Fibroblast of lung (primary cell): ENCODE measurements at regions not wholly inside any gene's neighbourhood (a gene's known extent, or its start where the extent isn't known, plus 50 kb on each side); places are given as distances from the start of the nearest gene placed in this dataset.

ENCODE experiments used
- DNase-seq, 2 donors: peaks; one replicate each; pipeline versions ENCODE4 v3.0.0 to v3.0.0-alpha.2; 2010; ENCODE audit warnings: low read depth in 2 of 2
- H2AFZ ChIP-seq: 2 replicates; pipeline ENCODE4 v1.5.1; 2012; ENCODE audit warnings: low read length, control low read depth, inconsistent platforms
- H3K27ac ChIP-seq: 2 replicates; pipeline ENCODE4 v1.5.1; 2011; ENCODE audit warnings: low read length, control low read depth; ENCODE audit not compliant: insufficient read depth
- H3K27me3 ChIP-seq: 2 replicates; pipeline ENCODE4 v1.5.1; 2011; ENCODE audit warnings: mild to moderate bottlenecking, low read length; ENCODE audit not compliant: control insufficient read depth, insufficient read depth
- H3K36me3 ChIP-seq: 2 replicates; pipeline ENCODE4 v1.5.1; 2011; ENCODE audit warnings: low read length; ENCODE audit not compliant: control insufficient read depth, insufficient read depth
- H3K4me1 ChIP-seq: 2 replicates; pipeline ENCODE4 v1.5.1; 2011; ENCODE audit warnings: low read length; ENCODE audit not compliant: control insufficient read depth, insufficient read depth; ENCODE audit errors: extremely low read depth
- H3K4me2 ChIP-seq: 2 replicates; pipeline ENCODE4 v1.5.1; 2011; ENCODE audit warnings: low read length, control low read depth; ENCODE audit not compliant: insufficient read depth; ENCODE audit errors: extremely low read depth
- H3K4me3 ChIP-seq, 4 experiments: fragments of 200-600 bp in 1 of 4; sonication (generic) in 1 of 4; replicated peaks in 1 of 4; 2 replicates each; pipeline ENCODE4 v1.5.1; 2011 to 2016; ENCODE audit warnings: low read length in 4 of 4, low read depth in 3 of 4, mild to moderate bottlenecking in 3 of 4, control low read depth in 2 of 4, inconsistent platforms in 1 of 4, mixed read lengths in 1 of 4; ENCODE audit not compliant: insufficient read depth in 1 of 4; ENCODE audit errors: control extremely low read depth in 1 of 4
- H3K79me2 ChIP-seq: 2 replicates; pipeline ENCODE4 v1.5.1; 2012; ENCODE audit warnings: mild to moderate bottlenecking, low read length, inconsistent platforms; ENCODE audit not compliant: control insufficient read depth, insufficient read depth
- H3K9ac ChIP-seq: 2 replicates; pipeline ENCODE4 v1.5.1; 2011; ENCODE audit warnings: mild to moderate bottlenecking, low read length, control low read depth; ENCODE audit not compliant: insufficient read depth
- H3K9me3 ChIP-seq: 2 replicates; pipeline ENCODE4 v1.5.1; 2012; ENCODE audit warnings: low read depth, low read length; ENCODE audit not compliant: control insufficient read depth, insufficient read depth
- H4K20me1 ChIP-seq: 2 replicates; pipeline ENCODE4 v1.5.1; 2011; ENCODE audit warnings: low read length; ENCODE audit not compliant: control insufficient read depth, insufficient read depth; ENCODE audit errors: extremely low read depth
- CTCF ChIP-seq, 2 donors: IDR thresholded peaks in 1 of 2; conservative IDR thresholded peaks in 1 of 2; 1 replicate in 1 of 2; 2 replicates in 1 of 2; pipeline ENCODE4 v1.5.1; 2011 to 2012; ENCODE audit warnings: low read length in 2 of 2, control low read depth in 1 of 2, inconsistent platforms in 1 of 2, low read depth in 1 of 2, mild to moderate bottlenecking in 1 of 2
- EZH2 ChIP-seq: IDR thresholded peaks from 2 replicates; pipeline ENCODE4 v1.5.1; 2012; ENCODE audit warnings: low read length, control low read depth, mild to moderate bottlenecking; ENCODE audit errors: missing control alignments

- Histone ChIP-seq H3K36me3 (no peaks in the 10 kb centered on the region), H3K4me3 (no peak overlapping the region), H4K20me1 (no peaks in the 10 kb centered on the region), H3K4me2 (no peak overlapping the region), H3K27me3 (no peaks in the 10 kb centered on the region), H2AFZ (no peak overlapping the region), H3K4me1 (no peaks in the 10 kb centered on the region), H3K79me2 (no peaks in the 10 kb centered on the region), H3K9me3 (no peaks in the 10 kb centered on the region), H3K27ac (no peak overlapping the region), H3K9ac (no peak overlapping the region)
- no peak for DNase-seq
- TF ChIP-seq EZH2 (no peak), CTCF (conservative IDR thresholded peaks at IDR 0.05 in 1 of 2, IDR thresholded peaks at IDR 0.05 in 1 of 2; ENCODE audit: low read depth in 1 of 2, low read length in 2 of 2) (no peak)
These were observed 1253.8 kb downstream of the MRPL39 start for GRCh38 chr21:24353492-24353891.

GRCh38 chr21:24339406-24339805 is 1267.9 kb downstream of the MRPL39 start:
- H3K4me3 ChIP-seq: no peak overlapping the region
- TF ChIP-seq EZH2 (no peak), CTCF (conservative IDR thresholded peaks at IDR 0.05 in 1 of 2, IDR thresholded peaks at IDR 0.05 in 1 of 2; ENCODE audit: low read depth in 1 of 2, low read length in 2 of 2) (no peak)
- no peaks in the 10 kb centered on the region for H3K36me3 ChIP-seq
- no peak overlapping the region for H3K27ac ChIP-seq
- DNase-seq: no peak
- H3K4me2 ChIP-seq: no peak overlapping the region
- no peak overlapping the region for H3K9ac ChIP-seq
- H3K27me3 ChIP-seq: no peaks in the 10 kb centered on the region
- no peaks in the 10 kb centered on the region for H3K4me1 ChIP-seq
- no peaks in the 10 kb centered on the region for H3K79me2 ChIP-seq
- H2AFZ ChIP-seq: no peak overlapping the region
- H4K20me1 ChIP-seq: no peaks in the 10 kb centered on the region
- no peaks in the 10 kb centered on the region for H3K9me3 ChIP-seq

- TF ChIP-seq EZH2 (no peak), CTCF (conservative IDR thresholded peaks at IDR 0.05 in 1 of 2, IDR thresholded peaks at IDR 0.05 in 1 of 2; ENCODE audit: low read depth in 1 of 2, low read length in 2 of 2) (no peak)
- no peak overlapping the region for H3K4me3 ChIP-seq
- H3K4me1 ChIP-seq: no peaks in the 10 kb centered on the region
These were observed 1270.8 kb downstream of the MRPL39 start for GRCh38 chr21:24336491-24336890.

More at GRCh38 chr21:24336491-24336890, 1270.8 kb downstream of the MRPL39 start:
- H2AFZ ChIP-seq: no peak overlapping the region
- no peaks in the 10 kb centered on the region for H3K79me2 ChIP-seq
- no peaks in the 10 kb centered on the region for H3K9me3 ChIP-seq
- H4K20me1 ChIP-seq: no peaks in the 10 kb centered on the region
- H3K27ac ChIP-seq: no peak overlapping the region
- no peaks in the 10 kb centered on the region for H3K27me3 ChIP-seq
- H3K36me3 ChIP-seq: no peaks in the 10 kb centered on the region
- H3K4me2 ChIP-seq: no peak overlapping the region
- H3K9ac ChIP-seq: no peak overlapping the region
- no peak for DNase-seq
